Right atrium auricular region (tissue), 2 donors: ENCODE measurements at regions not wholly inside any gene's neighbourhood (a gene's known extent, or its start where the extent isn't known, plus 50 kb on each side); places are given as distances from the start of the nearest gene placed in this dataset.

Experiments used
- DNase-seq: peaks from one replicate; pipeline ENCODE4 v3.0.0-alpha.2; 2019; ENCODE audit warnings: low spot score
- H3K27ac ChIP-seq, 2 donors: fragments of 200-600 bp; sonication (generic); 1 replicate in 1 of 2; 2 replicates in 1 of 2; pipeline ENCODE4 v1.5.1; 2016 to 2019
- H3K27me3 ChIP-seq, 2 donors: fragments of 200-600 bp; sonication (generic); one replicate each; pipeline versions ENCODE4 v1.5.1 to v1.6.0; 2017 to 2019
- H3K36me3 ChIP-seq: fragments of 200-600 bp; sonication (generic); one replicate; pipeline ENCODE4 v1.5.1; 2016
- H3K4me1 ChIP-seq, 2 donors: fragments of 200-600 bp; sonication (generic); one replicate each; pipeline versions ENCODE4 v1.5.1 to v1.6.0; 2017 to 2019
- H3K4me3 ChIP-seq, 2 donors: fragments of 200-600 bp; sonication (generic); 1 replicate in 1 of 2; 2 replicates in 1 of 2; pipeline ENCODE4 v1.5.1; 2017 to 2019; ENCODE audit warnings: mild to moderate bottlenecking in 1 of 2, moderate library complexity in 1 of 2
- H3K9me3 ChIP-seq, 2 donors: fragments of 200-600 bp; sonication (generic); one replicate each; pipeline ENCODE4 v1.5.1; 2019
- CTCF ChIP-seq, 2 donors: fragments of 200-600 bp; sonication (generic); IDR thresholded peaks; one replicate each; pipeline ENCODE4 v1.5.1; 2019; ENCODE audit warnings: antibody characterized with exemption in 2 of 2

GRCh38 chr1:38134294-38134755 is 87.7 kb upstream of the POU3F1 start:
- H3K36me3 ChIP-seq, result no peaks in the 10 kb centered on the region
- H3K9me3 ChIP-seq, result no peaks in the 10 kb centered on the region
- peaks cover 0 to 9% of the 10 kb centered on the region in 2 donors for H3K27me3 ChIP-seq
- peaks cover 0 to 12% of the 10 kb centered on the region in 2 donors for H3K4me1 ChIP-seq
- peak overlapping the region in 1 of 2 donors; percentile 10 for H3K4me3 ChIP-seq
- no peak overlapping the region for H3K27ac ChIP-seq
- TF ChIP-seq CTCF (IDR thresholded peaks at IDR 0.05), result no peak
- DNase-seq, result no peak

- H3K9me3 ChIP-seq, result no peaks in the 10 kb centered on the region
- H3K4me1 ChIP-seq, result peaks cover 0 to 6% of the 10 kb centered on the region in 2 donors
- H3K27ac ChIP-seq, result no peak overlapping the region
- H3K4me3 ChIP-seq, result peak overlapping the region in 1 of 2 donors; percentile 10
- H3K36me3 ChIP-seq, result no peaks in the 10 kb centered on the region
- no peak for DNase-seq
- H3K27me3 ChIP-seq, result peaks cover 0 to 9% of the 10 kb centered on the region in 2 donors
- no peak for TF ChIP-seq CTCF (IDR thresholded peaks at IDR 0.05)
Observed at GRCh38 chr1:38133756-38134155, 87.2 kb upstream of the POU3F1 start.

DNA sequence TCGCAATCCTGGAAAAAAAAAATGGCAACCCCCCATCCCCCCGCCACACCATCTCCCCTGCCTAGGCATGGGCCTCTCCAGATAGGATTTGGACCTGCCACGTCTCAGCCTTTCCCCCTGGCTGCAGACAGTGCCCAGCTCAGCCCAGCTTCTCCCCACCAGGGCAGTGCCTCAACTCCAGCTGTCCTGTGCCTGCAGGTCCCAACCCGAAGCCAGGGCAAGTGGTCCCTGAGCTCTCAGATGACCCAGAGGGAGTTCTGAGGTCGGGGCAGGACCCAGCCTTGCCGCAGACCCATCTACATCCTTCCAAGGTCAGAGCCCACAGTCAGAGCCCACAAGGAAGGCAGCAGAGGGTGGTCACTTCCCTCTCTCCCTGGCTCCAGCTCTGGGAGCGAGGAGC is 86.7 kb upstream of the POU3F1 start:
- H3K27me3 ChIP-seq, result peaks cover 0 to 9% of the 10 kb centered on the region in 2 donors

GRCh38 chr1:38132681-38133080 is 86.1 kb upstream of the POU3F1 start:
- TF ChIP-seq CTCF (IDR thresholded peaks at IDR 0.05), result no peak
- no peaks in the 10 kb centered on the region for H3K9me3 ChIP-seq
- no peak for DNase-seq
- no peaks in the 10 kb centered on the region for H3K36me3 ChIP-seq
- no peak overlapping the region for H3K27ac ChIP-seq
- H3K4me3 ChIP-seq, result no peak overlapping the region
- H3K4me1 ChIP-seq, result no peaks in the 10 kb centered on the region
- H3K27me3 ChIP-seq, result peaks cover 0 to 9% of the 10 kb centered on the region in 2 donors

More for the DNA sequence above, 86.7 kb upstream of the POU3F1 start:
- no peak overlapping the region for H3K4me3 ChIP-seq
- no peaks in the 10 kb centered on the region for H3K36me3 ChIP-seq
- no peak for TF ChIP-seq CTCF (IDR thresholded peaks at IDR 0.05)
- no peaks in the 10 kb centered on the region for H3K9me3 ChIP-seq
- H3K27ac ChIP-seq, result no peak overlapping the region
- no peak for DNase-seq
- peaks cover 0 to 2% of the 10 kb centered on the region in 2 donors for H3K4me1 ChIP-seq

- Histone ChIP-seq H3K27me3 (peaks cover 0 to under 1% of the 10 kb centered on the region in 2 donors), H3K4me1 (no peaks in the 10 kb centered on the region)
- TF ChIP-seq CTCF (IDR thresholded peaks at IDR 0.05), result no peak
Observed at GRCh38 chr1:38131024-38131585, 84.5 kb upstream of the POU3F1 start.

GRCh38 chr1:38129971-38130370 is 83.4 kb upstream of the POU3F1 start:
- Histone ChIP-seq H3K27me3 (no peaks in the 10 kb centered on the region), H3K4me1 (no peaks in the 10 kb centered on the region), H3K27ac (no peak overlapping the region), H3K36me3 (no peaks in the 10 kb centered on the region), H3K4me3 (no peak overlapping the region), H3K9me3 (no peaks in the 10 kb centered on the region)
- no peak for DNase-seq
- no peak for TF ChIP-seq CTCF (IDR thresholded peaks at IDR 0.05)

More at GRCh38 chr1:38131024-38131585, 84.5 kb upstream of the POU3F1 start:
- Histone ChIP-seq H3K9me3 (no peaks in the 10 kb centered on the region), H3K4me3 (no peak overlapping the region), H3K27ac (no peak overlapping the region), H3K36me3 (no peaks in the 10 kb centered on the region)
- DNase-seq, result no peak
